HFF-Myc (cell line): ENCODE measurements at regions not wholly inside any gene's neighbourhood (a gene's known extent, or its start where the extent isn't known, plus 50 kb on each side); places are given as distances from the start of the nearest gene placed in this dataset.

Experiments
- DNase-seq: peaks from one replicate; pipeline ENCODE4 v3.0.0-alpha.2; 2011; ENCODE audit warnings: low read depth; ENCODE audit errors: extremely low read depth
- H3K4me3 ChIP-seq: replicated peaks from 2 replicates; pipeline ENCODE4 v1.5.1; 2011; ENCODE audit warnings: low read depth, mild to moderate bottlenecking, control low read depth, low read length
- TF ChIP-seq, protein P1 (sequence below): IDR thresholded peaks from 2 replicates; pipeline ENCODE4 v1.5.1; 2012; ENCODE audit warnings: mild to moderate bottlenecking, low read depth, low read length, control low read depth; ENCODE audit errors: missing control alignments

DNA sequence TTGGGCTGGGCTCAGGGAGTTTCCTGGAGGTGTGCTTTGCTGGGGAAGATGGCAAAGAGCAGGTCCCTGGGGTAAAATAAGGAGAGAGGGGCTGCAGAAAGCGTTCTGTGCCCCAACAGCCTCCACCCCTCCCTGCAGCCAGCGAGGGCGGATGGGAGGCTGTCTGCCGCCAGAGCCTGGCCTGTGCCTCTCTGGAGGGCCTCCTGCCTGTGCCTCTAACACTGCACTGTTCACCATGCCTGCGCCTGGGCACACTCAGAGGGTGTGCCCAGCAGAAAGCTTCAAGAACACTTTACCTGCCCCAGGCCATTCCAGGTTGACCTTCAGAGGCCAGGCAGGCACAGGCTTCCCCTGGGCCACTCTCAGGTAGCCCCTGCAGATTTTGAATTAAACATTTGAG is 77.7 kb upstream of the KLF13 start:
- DNase-seq = no peak
- TF ChIP-seq, protein P1, sequence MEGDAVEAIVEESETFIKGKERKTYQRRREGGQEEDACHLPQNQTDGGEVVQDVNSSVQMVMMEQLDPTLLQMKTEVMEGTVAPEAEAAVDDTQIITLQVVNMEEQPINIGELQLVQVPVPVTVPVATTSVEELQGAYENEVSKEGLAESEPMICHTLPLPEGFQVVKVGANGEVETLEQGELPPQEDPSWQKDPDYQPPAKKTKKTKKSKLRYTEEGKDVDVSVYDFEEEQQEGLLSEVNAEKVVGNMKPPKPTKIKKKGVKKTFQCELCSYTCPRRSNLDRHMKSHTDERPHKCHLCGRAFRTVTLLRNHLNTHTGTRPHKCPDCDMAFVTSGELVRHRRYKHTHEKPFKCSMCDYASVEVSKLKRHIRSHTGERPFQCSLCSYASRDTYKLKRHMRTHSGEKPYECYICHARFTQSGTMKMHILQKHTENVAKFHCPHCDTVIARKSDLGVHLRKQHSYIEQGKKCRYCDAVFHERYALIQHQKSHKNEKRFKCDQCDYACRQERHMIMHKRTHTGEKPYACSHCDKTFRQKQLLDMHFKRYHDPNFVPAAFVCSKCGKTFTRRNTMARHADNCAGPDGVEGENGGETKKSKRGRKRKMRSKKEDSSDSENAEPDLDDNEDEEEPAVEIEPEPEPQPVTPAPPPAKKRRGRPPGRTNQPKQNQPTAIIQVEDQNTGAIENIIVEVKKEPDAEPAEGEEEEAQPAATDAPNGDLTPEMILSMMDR = no peak
- no peak overlapping the region for H3K4me3 ChIP-seq

DNA sequence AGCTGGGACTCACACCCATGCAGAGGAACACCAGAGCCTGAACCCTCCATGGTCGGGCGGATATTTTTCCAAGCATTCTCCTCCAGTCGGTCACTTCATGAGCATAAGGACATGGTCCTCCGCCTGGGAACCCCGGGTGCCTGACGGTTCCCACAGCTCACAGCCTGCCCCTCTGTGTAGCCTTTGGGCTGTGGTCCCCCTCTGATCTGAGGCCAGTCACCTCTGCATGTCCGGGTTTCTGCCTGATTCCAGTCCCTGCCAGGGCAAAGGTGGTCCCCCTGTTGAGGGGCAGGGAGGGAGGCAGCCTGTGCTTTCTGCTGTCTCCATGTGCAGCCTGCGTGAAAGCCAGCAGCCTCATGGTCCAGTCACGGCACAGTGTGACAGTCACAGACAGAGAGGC is 76.6 kb upstream of the KLF13 start:
- DNase-seq = no peak
- TF ChIP-seq, protein P1 = no peak

DNA sequence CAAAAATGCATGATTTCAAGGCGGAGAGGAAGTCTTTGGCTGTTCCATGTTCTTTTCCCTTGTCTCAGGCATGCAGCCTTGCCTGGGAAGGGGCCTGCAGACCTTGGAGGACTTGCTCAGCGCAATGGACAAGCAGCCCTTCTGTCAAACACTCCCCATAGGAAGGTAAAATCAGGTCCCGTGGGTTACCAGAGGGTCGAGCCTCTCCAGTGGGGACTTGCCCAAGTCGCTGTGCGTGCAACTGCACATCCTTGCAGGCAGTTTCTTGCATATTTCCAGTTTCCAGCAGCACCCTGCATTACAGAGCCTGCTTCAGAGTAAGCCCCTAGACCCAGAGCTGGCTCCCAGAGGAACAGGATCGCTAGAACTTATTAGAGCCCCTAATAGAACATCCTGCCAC is 75.5 kb upstream of the KLF13 start:
- no peak for DNase-seq
- TF ChIP-seq, protein P1 = no peak
- H3K4me3 ChIP-seq = no peak overlapping the region

More for the DNA sequence above, 76.6 kb upstream of the KLF13 start:
- no peak overlapping the region for H3K4me3 ChIP-seq

DNA sequence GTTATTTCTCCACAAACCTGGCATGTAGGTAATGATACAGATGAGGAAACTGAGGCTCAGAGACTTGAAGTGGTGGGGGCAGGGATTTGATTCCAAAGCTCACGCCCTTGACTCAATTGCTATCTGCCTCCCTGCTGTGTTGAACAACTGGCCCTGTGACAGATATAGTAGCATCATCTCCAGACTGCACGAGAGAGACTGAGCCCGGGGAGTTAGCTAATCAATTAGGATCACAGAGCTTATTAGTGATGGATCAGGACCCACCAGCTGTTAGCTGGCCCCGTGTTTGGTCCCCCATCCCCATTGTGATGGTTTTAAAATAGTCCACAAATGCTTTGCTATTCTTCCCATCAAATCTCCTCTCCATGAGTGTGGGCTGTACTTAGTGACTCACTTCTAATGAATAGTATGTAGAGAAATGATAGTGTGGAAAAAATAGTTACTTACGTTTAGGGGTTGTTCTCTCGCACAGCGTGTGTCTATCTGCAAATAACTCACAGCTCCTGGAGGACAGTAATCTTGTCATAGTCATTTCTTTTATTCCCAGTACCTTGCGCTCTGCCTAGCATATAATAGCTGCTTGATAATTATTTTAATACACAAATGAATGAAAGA is 74.4 kb upstream of the KLF13 start:
- DNase-seq = no peak

DNA sequence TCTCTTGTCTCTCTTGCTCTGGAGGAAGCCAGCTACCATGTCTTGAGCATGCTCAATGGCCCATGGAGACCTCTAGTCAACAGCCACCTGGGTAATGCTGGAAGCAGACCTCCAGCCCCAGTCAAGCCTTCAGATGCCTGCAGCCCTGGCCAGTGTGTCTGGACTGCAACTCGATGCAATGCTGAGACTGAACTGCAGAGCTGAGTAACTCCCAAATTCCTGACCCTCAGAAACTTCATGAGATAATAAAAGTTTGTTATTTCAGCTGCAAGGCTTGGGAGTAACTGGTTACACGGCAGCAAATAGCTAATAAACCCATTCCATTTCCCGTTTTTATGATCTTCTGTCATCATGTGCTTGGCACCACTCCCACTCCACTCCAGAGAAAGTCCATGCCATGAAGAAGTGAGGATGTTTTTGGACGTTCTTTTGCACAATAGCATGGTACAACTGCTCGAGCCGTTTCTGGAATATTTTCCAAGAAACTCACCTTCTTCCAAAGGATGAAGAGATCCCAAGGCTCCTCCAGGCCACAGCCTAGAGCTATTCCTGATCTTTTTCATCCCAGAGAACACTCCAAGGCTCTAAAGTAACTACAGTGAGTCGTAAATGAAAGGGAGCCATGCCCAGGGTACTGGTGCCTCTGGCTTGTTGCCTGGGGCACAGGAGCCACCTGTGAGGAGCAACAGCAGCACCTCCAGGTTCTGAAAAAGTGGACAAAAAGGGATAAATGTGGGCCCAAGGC is 72.0 kb upstream of the KLF13 start:
- TF ChIP-seq, protein P1 = no peak
- H3K4me3 ChIP-seq = no peak overlapping the region
- DNase-seq = peak; percentile 56

More for the DNA sequence above, 74.4 kb upstream of the KLF13 start:
- no peak overlapping the region for H3K4me3 ChIP-seq
- TF ChIP-seq, protein P1 = no peak

DNA sequence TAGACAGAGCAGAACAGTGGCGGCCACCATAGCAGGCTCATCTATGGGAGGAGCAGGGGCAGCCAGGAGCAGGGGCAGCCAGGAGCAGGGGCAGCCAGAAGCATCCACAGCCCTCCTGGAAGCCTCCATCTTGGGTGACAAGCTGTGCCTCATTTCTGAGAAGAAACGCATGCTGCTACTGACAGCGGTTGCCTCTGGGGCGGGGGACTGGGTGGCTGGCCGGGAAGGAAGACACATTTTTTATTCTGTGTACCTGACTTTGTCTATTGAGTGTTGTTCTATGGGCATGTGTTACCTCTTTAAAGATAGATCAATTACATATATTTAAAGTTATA is 71.5 kb upstream of the KLF13 start:
- TF ChIP-seq, protein P1 = no peak
- no peak for DNase-seq
- H3K4me3 ChIP-seq = no peak overlapping the region
